Epithelial cell of esophagus (primary cell): ENCODE measurements at regions not wholly inside any gene's neighbourhood (a gene's known extent, or its start where the extent isn't known, plus 50 kb on each side); places are given as distances from the start of the nearest gene placed in this dataset.

Experiments used
- DNase-seq: peaks from one replicate; pipeline ENCODE4 v3.0.0; 2010; ENCODE audit warnings: low read depth
- H3K4me3 ChIP-seq: 2 replicates; pipeline ENCODE4 v1.5.1; 2011; ENCODE audit warnings: mild to moderate bottlenecking, low read length, control low read depth
- CTCF ChIP-seq: IDR thresholded peaks from 2 replicates; pipeline ENCODE4 v1.5.1; 2011; ENCODE audit warnings: low read depth, mild to moderate bottlenecking, low read length, control low read depth, inconsistent platforms; ENCODE audit not compliant: insufficient read depth; ENCODE audit errors: missing control alignments

- no peak overlapping the region for H3K4me3 ChIP-seq
- no peak for DNase-seq
- no peak for TF ChIP-seq CTCF
Measured at GRCh38 chr13:34465423-34465922, 476.6 kb upstream of the NBEA start.

GRCh38 chr13:34466301-34466700, 475.8 kb upstream of the NBEA start:
- no peak for TF ChIP-seq CTCF
- no peak overlapping the region for H3K4me3 ChIP-seq
- DNase-seq, result peak; percentile 49

- peak; percentile 37 for DNase-seq
- no peak overlapping the region for H3K4me3 ChIP-seq
- no peak for TF ChIP-seq CTCF
Measured at GRCh38 chr13:34467450-34468083, 474.5 kb upstream of the NBEA start.

GRCh38 chr13:34469196-34469986, 472.7 kb upstream of the NBEA start:
- no peak for TF ChIP-seq CTCF
- no peak overlapping the region for H3K4me3 ChIP-seq
- DNase-seq, result peak; percentile 89

- DNase-seq, result no peak
- H3K4me3 ChIP-seq, result no peak overlapping the region
- no peak for TF ChIP-seq CTCF
Measured at GRCh38 chr13:34474187-34474868, 467.7 kb upstream of the NBEA start.

GRCh38 chr13:34478376-34478775, 463.7 kb upstream of the NBEA start:
- no peak for DNase-seq
- no peak for TF ChIP-seq CTCF
- H3K4me3 ChIP-seq, result no peak overlapping the region
